ENCODE measurements at regions not wholly inside any gene's neighbourhood (a gene's known extent, or its start where the extent isn't known, plus 50 kb on each side); places are given as distances from the start of the nearest gene placed in this dataset.

- TF ChIP-seq CTCF (IDR thresholded peaks at IDR 0.05) (no peak), POLR2AphosphoS5 (IDR thresholded peaks at IDR 0.05) (no peak), POLR2A (IDR thresholded peaks at IDR 0.05) (no peak), EP300 (IDR thresholded peaks at IDR 0.05) (no peak)
- intact Hi-C loops (cut with DNase I), result no loop called here
- 22 to 25% methylated on average over 6 of the region's 6 CpGs for WGBS, 2 donors
Observed at GRCh38 chr17:34519282-34519681, 60.1 kb upstream of the TMEM132E start.

GRCh38 chr17:34517406-34517805, 62.0 kb upstream of the TMEM132E start:
- no peaks in the 10 kb centered on the region for H3K36me3 ChIP-seq
- no peak for TF ChIP-seq POLR2AphosphoS5 (IDR thresholded peaks at IDR 0.05)
- TF ChIP-seq EP300 (IDR thresholded peaks at IDR 0.05), result no peak
- H3K4me1 ChIP-seq, result no peaks in the 10 kb centered on the region
- no peak for DNase-seq
- H3K4me3 ChIP-seq, result no peak overlapping the region
- intact Hi-C loops (cut with DNase I), result no loop called here
- WGBS, 2 donors, result 57 to 78% methylated on average over 1 of the region's 1 CpG
- H3K9me3 ChIP-seq, result no peaks in the 10 kb centered on the region
- no peak overlapping the region for H3K27ac ChIP-seq
- peaks cover 0 to 11% (median 0%) of the 10 kb centered on the region in 3 donors for H3K27me3 ChIP-seq

More at GRCh38 chr17:34519282-34519681, 60.1 kb upstream of the TMEM132E start:
- no peak overlapping the region for H3K4me3 ChIP-seq
- no peaks in the 10 kb centered on the region for H3K36me3 ChIP-seq
- H3K27me3 ChIP-seq, result peaks cover 0 to 4% (median 0%) of the 10 kb centered on the region in 3 donors
- DNase-seq, result no peak
- H3K9me3 ChIP-seq, result no peaks in the 10 kb centered on the region
- no peak overlapping the region for H3K27ac ChIP-seq
- no peaks in the 10 kb centered on the region for H3K4me1 ChIP-seq

- Histone ChIP-seq H3K27ac (no peak overlapping the region), H3K36me3 (no peaks in the 10 kb centered on the region), H3K9me3 (no peaks in the 10 kb centered on the region), H3K27me3 (peaks cover 0 to 7% (median 0%) of the 10 kb centered on the region in 3 donors), H3K4me3 (no peak overlapping the region), H3K4me1 (no peaks in the 10 kb centered on the region)
- DNase-seq, result no peak
- WGBS, 2 donors, result 67 to 74% methylated on average over 3 of the region's 3 CpGs
- TF ChIP-seq POLR2AphosphoS5 (IDR thresholded peaks at IDR 0.05), result no peak
- no peak for TF ChIP-seq POLR2A (IDR thresholded peaks at IDR 0.05)
- TF ChIP-seq CTCF (IDR thresholded peaks at IDR 0.05), result no peak
- no peak for TF ChIP-seq EP300 (IDR thresholded peaks at IDR 0.05)
- intact Hi-C loops (cut with DNase I), result no loop called here
Observed at GRCh38 chr17:34511931-34512330, 67.5 kb upstream of the TMEM132E start.

GRCh38 chr17:34511265-34511664, 68.1 kb upstream of the TMEM132E start:
- H3K27me3 ChIP-seq, result peaks cover 0 to 11% (median 0%) of the 10 kb centered on the region in 3 donors

GRCh38 chr17:34504814-34505484, 74.4 kb upstream of the TMEM132E start:
- no peak overlapping the region for H3K4me3 ChIP-seq
- H3K9me3 ChIP-seq, result no peaks in the 10 kb centered on the region
- H3K27me3 ChIP-seq, result peaks cover 0 to 18% (median 4%) of the 10 kb centered on the region in 3 donors
- H3K27ac ChIP-seq, result no peak overlapping the region
- TF ChIP-seq POLR2A (IDR thresholded peaks at IDR 0.05) (no peak), POLR2AphosphoS5 (IDR thresholded peaks at IDR 0.05) (no peak), CTCF (IDR thresholded peaks at IDR 0.05) (no peak), EP300 (IDR thresholded peaks at IDR 0.05) (no peak)
- 57 to 68% methylated on average over 3 of the region's 3 CpGs for WGBS, 2 donors
- intact Hi-C loops (cut with DNase I), result no loop called here
- H3K36me3 ChIP-seq, result no peaks in the 10 kb centered on the region
- no peaks in the 10 kb centered on the region for H3K4me1 ChIP-seq
- DNase-seq, result no peak

More at GRCh38 chr17:34511265-34511664, 68.1 kb upstream of the TMEM132E start:
- intact Hi-C loops (cut with DNase I), result no loop called here
- Histone ChIP-seq H3K4me3 (no peak overlapping the region), H3K27ac (no peak overlapping the region), H3K4me1 (no peaks in the 10 kb centered on the region), H3K9me3 (no peaks in the 10 kb centered on the region), H3K36me3 (no peaks in the 10 kb centered on the region)
- TF ChIP-seq EP300 (IDR thresholded peaks at IDR 0.05) (no peak), CTCF (IDR thresholded peaks at IDR 0.05) (no peak), POLR2AphosphoS5 (IDR thresholded peaks at IDR 0.05) (no peak), POLR2A (IDR thresholded peaks at IDR 0.05) (no peak)
- WGBS, 2 donors, result 84 to 88% methylated on average over 3 of the region's 3 CpGs
- DNase-seq, result no peak

Measured in sigmoid colon (tissue), 6 donors.